Neural cell (in vitro differentiated cells): ENCODE measurements at regions not wholly inside any gene's neighbourhood (a gene's known extent, or its start where the extent isn't known, plus 50 kb on each side); places are given as distances from the start of the nearest gene placed in this dataset.

Experiments used
- H2AFZ ChIP-seq: fragments of 200-600, 300-800 bp; sonication (generic), shearing (Covaris generic); 2 replicates; pipeline ENCODE4 v1.6.0; 2014; ENCODE audit warnings: low read depth, mild to moderate bottlenecking, antibody characterized with exemption, low read length, moderate library complexity
- H3F3A ChIP-seq: fragments of 200-600 bp; shearing (Covaris generic); 2 replicates; pipeline ENCODE4 v1.6.1; 2016; ENCODE audit warnings: mild to moderate bottlenecking, moderate library complexity, mixed read lengths, antibody characterized with exemption, low read length; ENCODE audit not compliant: insufficient read depth, poor library complexity, severe bottlenecking
- H3K27ac ChIP-seq: fragments of 200-600, 300-800 bp; sonication (generic), shearing (Covaris generic); 2 replicates; pipeline ENCODE4 v1.5.1; 2014; ENCODE audit warnings: mild to moderate bottlenecking, low read length, moderate library complexity
- H3K27me3 ChIP-seq: fragments of 300-800, 200-600 bp; sonication (generic), shearing (Covaris generic); 2 replicates; pipeline ENCODE4 v1.6.0; 2014; ENCODE audit warnings: mild to moderate bottlenecking, low read depth, low read length, moderate library complexity; ENCODE audit not compliant: insufficient read depth
- H3K36me3 ChIP-seq: fragments of 300-800, 200-600 bp; sonication (generic), shearing (Covaris generic); 2 replicates; pipeline ENCODE4 v1.5.1; 2014; ENCODE audit warnings: mild to moderate bottlenecking, antibody characterized with exemption, low read length, moderate library complexity; ENCODE audit not compliant: insufficient read depth
- H3K4me2 ChIP-seq: fragments of 300-800, 200-600 bp; sonication (generic), shearing (Covaris generic); 2 replicates; pipeline ENCODE4 v1.6.0; 2014; ENCODE audit warnings: mild to moderate bottlenecking, low read length
- H3K4me3 ChIP-seq: fragments of 300-800, 200-600 bp; sonication (generic), shearing (Covaris generic); 2 replicates; pipeline ENCODE4 v1.5.1; 2014; ENCODE audit warnings: mild to moderate bottlenecking, low read length, moderate library complexity
- H3K79me2 ChIP-seq: fragments of 200-600 bp; shearing (Covaris generic); replicated peaks from 2 replicates; pipeline ENCODE4 v1.6.0; 2014; ENCODE audit warnings: mild to moderate bottlenecking, low read length, moderate library complexity; ENCODE audit not compliant: insufficient read depth
- H3K9ac ChIP-seq: fragments of 300-800, 200-600 bp; sonication (generic), shearing (Covaris generic); 2 replicates; pipeline ENCODE4 v1.6.1; 2016; ENCODE audit warnings: mild to moderate bottlenecking, low read length, mixed read lengths
- H3K9me2 ChIP-seq: fragments of 200-600 bp; shearing (Covaris generic); 2 replicates; pipeline ENCODE4 v1.6.1; 2016; ENCODE audit warnings: mild to moderate bottlenecking, low read length, mixed read lengths; ENCODE audit not compliant: insufficient read depth
- H3K9me3 ChIP-seq: fragments of 200-600, 300-800 bp; sonication (generic), shearing (Covaris generic); 2 replicates; pipeline ENCODE4 v1.6.1; 2016; ENCODE audit warnings: mild to moderate bottlenecking, mixed run types, low read length, moderate library complexity, mixed read lengths
- H4K20me1 ChIP-seq: fragments of 200-600 bp; shearing (Covaris generic); 2 replicates; pipeline ENCODE4 v1.6.1; 2016; ENCODE audit warnings: mild to moderate bottlenecking, mixed run types; ENCODE audit not compliant: insufficient read depth
- EP300 ChIP-seq: fragments of 450-650 bp; conservative IDR thresholded peaks from 2 replicates; pipeline ENCODE4 v1.6.1; 2014; ENCODE audit warnings: antibody characterized with exemption, mild to moderate bottlenecking, moderate library complexity; ENCODE audit not compliant: poor library complexity, severe bottlenecking
- EZH2 ChIP-seq: fragments of 200-600, 300-800 bp; shearing (Covaris generic), sonication (generic); IDR thresholded peaks from 2 replicates; pipeline ENCODE4 v1.6.1; 2014; ENCODE audit warnings: antibody characterized with exemption, low read length, borderline replicate concordance, mild to moderate bottlenecking; ENCODE audit not compliant: insufficient read depth, poor library complexity, severe bottlenecking
- MXI1 ChIP-seq: fragments of 450-650 bp; conservative IDR thresholded peaks from 2 replicates; pipeline ENCODE4 v1.6.1; 2014; ENCODE audit warnings: antibody characterized with exemption, mild to moderate bottlenecking; ENCODE audit not compliant: poor library complexity, severe bottlenecking
- POLR2AphosphoS5 ChIP-seq: IDR thresholded peaks from 2 replicates; pipeline ENCODE4 v1.6.1; 2012
- RAD21 ChIP-seq: fragments of 450-650 bp; conservative IDR thresholded peaks from 2 replicates; pipeline ENCODE4 v1.6.1; 2014; ENCODE audit warnings: antibody characterized with exemption, mild to moderate bottlenecking, moderate library complexity
- SMC3 ChIP-seq: fragments of 450-650 bp; conservative IDR thresholded peaks from 2 replicates; pipeline ENCODE4 v1.6.1; 2014; ENCODE audit warnings: antibody characterized with exemption, mild to moderate bottlenecking, moderate library complexity; ENCODE audit not compliant: poor library complexity
- TAF1 ChIP-seq: IDR thresholded peaks from 2 replicates; pipeline ENCODE4 v1.6.1; 2012; ENCODE audit warnings: low read depth
- TF ChIP-seq, protein P1 (sequence below): fragments of 450-650 bp; IDR thresholded peaks from 2 replicates; pipeline ENCODE4 v1.5.1; 2014; ENCODE audit warnings: antibody characterized with exemption, mild to moderate bottlenecking, moderate library complexity; ENCODE audit not compliant: poor library complexity, severe bottlenecking
- TF ChIP-seq, protein P2 (sequence below): IDR thresholded peaks from 2 replicates; pipeline ENCODE4 v1.6.1; 2012; ENCODE audit warnings: borderline replicate concordance

DNA sequence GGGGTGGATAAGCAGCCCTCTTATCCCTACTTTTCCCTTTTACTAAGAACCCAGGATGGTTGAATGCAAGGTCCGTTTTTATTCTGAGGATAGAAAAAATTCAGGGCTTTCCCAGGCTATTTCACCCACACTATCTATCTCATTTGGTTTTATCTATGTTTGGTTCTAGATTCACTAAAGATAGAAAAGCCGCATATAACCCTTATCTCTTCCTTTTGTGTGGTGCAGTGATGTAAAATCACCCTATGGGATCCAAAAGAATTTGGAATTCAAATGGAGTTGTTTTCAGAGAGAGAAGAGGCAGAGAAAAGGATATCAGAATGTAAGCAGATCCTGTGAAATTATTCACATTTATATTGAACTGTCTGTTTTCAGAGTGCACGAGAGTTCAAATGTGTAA, 236.3 kb upstream of the RFX3 start:
- no peak for TF ChIP-seq TAF1
- TF ChIP-seq RAD21 = no peak
- no peak for TF ChIP-seq POLR2AphosphoS5
- no peak for TF ChIP-seq SMC3
- no peak for TF ChIP-seq EP300
- TF ChIP-seq, protein P1, sequence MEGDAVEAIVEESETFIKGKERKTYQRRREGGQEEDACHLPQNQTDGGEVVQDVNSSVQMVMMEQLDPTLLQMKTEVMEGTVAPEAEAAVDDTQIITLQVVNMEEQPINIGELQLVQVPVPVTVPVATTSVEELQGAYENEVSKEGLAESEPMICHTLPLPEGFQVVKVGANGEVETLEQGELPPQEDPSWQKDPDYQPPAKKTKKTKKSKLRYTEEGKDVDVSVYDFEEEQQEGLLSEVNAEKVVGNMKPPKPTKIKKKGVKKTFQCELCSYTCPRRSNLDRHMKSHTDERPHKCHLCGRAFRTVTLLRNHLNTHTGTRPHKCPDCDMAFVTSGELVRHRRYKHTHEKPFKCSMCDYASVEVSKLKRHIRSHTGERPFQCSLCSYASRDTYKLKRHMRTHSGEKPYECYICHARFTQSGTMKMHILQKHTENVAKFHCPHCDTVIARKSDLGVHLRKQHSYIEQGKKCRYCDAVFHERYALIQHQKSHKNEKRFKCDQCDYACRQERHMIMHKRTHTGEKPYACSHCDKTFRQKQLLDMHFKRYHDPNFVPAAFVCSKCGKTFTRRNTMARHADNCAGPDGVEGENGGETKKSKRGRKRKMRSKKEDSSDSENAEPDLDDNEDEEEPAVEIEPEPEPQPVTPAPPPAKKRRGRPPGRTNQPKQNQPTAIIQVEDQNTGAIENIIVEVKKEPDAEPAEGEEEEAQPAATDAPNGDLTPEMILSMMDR = no peak
- TF ChIP-seq, protein P2, sequence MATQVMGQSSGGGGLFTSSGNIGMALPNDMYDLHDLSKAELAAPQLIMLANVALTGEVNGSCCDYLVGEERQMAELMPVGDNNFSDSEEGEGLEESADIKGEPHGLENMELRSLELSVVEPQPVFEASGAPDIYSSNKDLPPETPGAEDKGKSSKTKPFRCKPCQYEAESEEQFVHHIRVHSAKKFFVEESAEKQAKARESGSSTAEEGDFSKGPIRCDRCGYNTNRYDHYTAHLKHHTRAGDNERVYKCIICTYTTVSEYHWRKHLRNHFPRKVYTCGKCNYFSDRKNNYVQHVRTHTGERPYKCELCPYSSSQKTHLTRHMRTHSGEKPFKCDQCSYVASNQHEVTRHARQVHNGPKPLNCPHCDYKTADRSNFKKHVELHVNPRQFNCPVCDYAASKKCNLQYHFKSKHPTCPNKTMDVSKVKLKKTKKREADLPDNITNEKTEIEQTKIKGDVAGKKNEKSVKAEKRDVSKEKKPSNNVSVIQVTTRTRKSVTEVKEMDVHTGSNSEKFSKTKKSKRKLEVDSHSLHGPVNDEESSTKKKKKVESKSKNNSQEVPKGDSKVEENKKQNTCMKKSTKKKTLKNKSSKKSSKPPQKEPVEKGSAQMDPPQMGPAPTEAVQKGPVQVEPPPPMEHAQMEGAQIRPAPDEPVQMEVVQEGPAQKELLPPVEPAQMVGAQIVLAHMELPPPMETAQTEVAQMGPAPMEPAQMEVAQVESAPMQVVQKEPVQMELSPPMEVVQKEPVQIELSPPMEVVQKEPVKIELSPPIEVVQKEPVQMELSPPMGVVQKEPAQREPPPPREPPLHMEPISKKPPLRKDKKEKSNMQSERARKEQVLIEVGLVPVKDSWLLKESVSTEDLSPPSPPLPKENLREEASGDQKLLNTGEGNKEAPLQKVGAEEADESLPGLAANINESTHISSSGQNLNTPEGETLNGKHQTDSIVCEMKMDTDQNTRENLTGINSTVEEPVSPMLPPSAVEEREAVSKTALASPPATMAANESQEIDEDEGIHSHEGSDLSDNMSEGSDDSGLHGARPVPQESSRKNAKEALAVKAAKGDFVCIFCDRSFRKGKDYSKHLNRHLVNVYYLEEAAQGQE = no peak
- TF ChIP-seq EZH2 = no peak
- no peak for TF ChIP-seq MXI1
- H3K4me2 ChIP-seq = no peak overlapping the region
- no peaks in the 10 kb centered on the region for H3K27me3 ChIP-seq
- no peaks in the 10 kb centered on the region for H3K36me3 ChIP-seq
- no peak overlapping the region for H3K4me3 ChIP-seq
- no peaks in the 10 kb centered on the region for H3F3A ChIP-seq
- H2AFZ ChIP-seq = no peak overlapping the region
- no peaks in the 10 kb centered on the region for H3K9me3 ChIP-seq
- no peaks in the 10 kb centered on the region for H3K9me2 ChIP-seq
- no peak overlapping the region for H3K9ac ChIP-seq
- no peak overlapping the region for H3K27ac ChIP-seq
- H4K20me1 ChIP-seq = no peaks in the 10 kb centered on the region
- H3K79me2 ChIP-seq = no peaks in the 10 kb centered on the region

DNA sequence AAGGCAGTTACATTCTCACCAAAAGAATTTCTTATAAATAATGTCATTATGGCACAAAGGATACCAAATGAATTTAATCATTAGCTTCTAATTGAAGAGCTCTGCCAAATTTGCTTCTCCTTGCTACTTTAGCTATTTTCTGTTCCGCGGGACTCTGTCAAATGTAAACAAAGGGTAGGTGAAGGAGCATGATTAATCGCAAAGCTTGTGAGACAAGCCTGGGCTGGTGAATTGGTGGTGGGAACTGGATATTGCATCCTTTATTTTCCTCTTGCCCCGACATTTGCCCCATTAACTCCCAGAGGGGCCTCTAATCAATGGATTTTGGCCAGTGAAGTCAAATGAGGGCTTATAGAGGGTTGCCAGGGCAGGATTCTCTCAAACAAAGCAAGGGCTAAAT, 234.2 kb upstream of the RFX3 start:
- Histone ChIP-seq H3K4me3 (no peak overlapping the region), H3K9me3 (no peaks in the 10 kb centered on the region), H3K9ac (no peak overlapping the region), H3K36me3 (no peaks in the 10 kb centered on the region), H2AFZ (no peak overlapping the region), H3K27ac (no peak overlapping the region), H3K27me3 (no peaks in the 10 kb centered on the region), H3K9me2 (no peaks in the 10 kb centered on the region), H3K4me2 (no peak overlapping the region), H3F3A (no peaks in the 10 kb centered on the region), H4K20me1 (no peaks in the 10 kb centered on the region), H3K79me2 (no peaks in the 10 kb centered on the region)
- TF ChIP-seq RAD21 = no peak
- TF ChIP-seq EP300 = no peak
- TF ChIP-seq SMC3 = no peak
- TF ChIP-seq, protein P1 = no peak
- TF ChIP-seq MXI1 = no peak
- TF ChIP-seq POLR2AphosphoS5 = no peak
- no peak for TF ChIP-seq EZH2
- TF ChIP-seq, protein P2 = no peak
- TF ChIP-seq TAF1 = no peak
